ENCODE measurements at regions not wholly inside any gene's neighbourhood (a gene's known extent, or its start where the extent isn't known, plus 50 kb on each side); places are given as distances from the start of the nearest gene placed in this dataset.

- no peak for DNase-seq
Measured at GRCh38 chr3:154538566-154539360, 108.8 kb upstream of the GPR149 start.

DNA sequence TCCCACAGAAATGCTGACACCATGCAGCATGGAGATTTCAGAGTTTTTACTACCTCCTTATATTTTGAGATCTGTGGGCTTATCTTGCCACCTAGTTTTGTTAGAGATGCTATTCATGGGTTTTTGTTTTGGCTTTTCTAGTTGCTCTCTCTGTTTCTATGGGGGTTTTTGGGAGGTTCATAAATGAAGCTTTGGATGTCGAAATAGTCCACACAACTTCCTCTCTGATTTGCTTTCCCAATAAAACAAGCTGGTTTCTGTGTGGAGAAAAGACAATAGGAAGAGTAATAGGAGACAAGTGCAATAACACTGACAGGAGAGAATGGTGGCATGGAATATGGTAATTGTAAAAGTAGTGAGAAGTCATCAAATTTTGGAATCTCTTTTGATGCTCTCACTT is 106.8 kb upstream of the GPR149 start:
- DNase-seq, result no peak

GRCh38 chr3:154522036-154522602 is 92.1 kb upstream of the GPR149 start:
- DNase-seq, result no peak

DNA sequence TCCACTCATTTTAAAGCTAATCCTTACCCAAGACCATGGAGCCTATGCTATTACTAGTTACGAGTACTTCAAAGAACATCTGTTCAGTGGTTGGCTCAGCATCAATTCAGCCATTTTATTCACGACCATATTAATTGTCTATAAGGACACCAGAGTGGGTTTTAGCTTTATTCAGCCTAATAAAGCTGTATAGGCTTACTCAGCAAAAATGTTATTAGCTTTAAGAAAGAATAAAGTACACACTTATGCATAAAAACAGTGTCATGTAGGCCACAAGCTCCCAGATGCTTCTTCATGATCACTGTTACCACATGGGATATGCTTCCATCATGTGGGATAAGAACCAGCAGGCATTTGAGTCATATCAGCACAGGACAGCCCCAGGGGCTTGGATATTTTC is 87.4 kb upstream of the GPR149 start:
- no peak for DNase-seq

DNA sequence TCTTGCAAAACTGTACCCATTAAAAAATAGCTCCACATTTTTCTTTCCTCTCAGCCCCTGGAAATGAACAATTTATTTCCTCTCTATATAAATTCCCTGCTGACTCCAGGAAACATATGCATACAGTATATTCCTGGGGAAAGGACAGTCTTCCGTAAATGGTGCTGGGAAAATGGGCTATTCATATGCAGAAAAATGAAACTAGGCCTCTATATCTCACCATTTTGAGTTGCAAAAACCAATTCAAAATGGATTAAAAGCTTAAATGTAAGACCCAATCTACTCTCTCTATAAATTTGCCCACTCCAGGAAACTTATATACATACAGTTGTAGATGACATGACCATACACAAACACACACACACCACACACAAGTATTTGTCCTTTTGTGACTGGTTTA is 85.9 kb upstream of the GPR149 start:
- DNase-seq, result no peak

GRCh38 chr3:154510780-154511179 is 80.8 kb upstream of the GPR149 start:
- no peak for DNase-seq

- DNase-seq, result no peak
Measured at GRCh38 chr3:154507727-154508126, 77.7 kb upstream of the GPR149 start.

DNA sequence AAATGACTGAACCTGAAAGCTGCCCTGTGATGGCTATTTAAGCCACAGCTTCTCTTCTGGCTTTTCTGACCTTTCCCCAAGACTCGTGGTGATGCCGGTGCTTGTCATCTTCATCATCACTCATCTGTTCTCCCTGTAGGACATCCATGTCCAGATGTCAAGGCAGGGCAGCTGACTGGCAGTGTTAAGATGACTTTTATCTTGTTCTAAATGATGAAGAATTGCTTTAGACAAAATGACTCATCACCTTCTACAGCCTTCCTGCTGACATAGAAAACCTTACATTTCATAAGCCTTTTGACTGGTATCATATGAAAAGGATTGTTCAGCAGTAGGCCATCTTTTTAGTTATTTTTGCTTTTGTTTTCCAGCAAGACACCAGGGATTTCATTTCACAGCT is 67.0 kb upstream of the GPR149 start:
- no peak for DNase-seq

DNA sequence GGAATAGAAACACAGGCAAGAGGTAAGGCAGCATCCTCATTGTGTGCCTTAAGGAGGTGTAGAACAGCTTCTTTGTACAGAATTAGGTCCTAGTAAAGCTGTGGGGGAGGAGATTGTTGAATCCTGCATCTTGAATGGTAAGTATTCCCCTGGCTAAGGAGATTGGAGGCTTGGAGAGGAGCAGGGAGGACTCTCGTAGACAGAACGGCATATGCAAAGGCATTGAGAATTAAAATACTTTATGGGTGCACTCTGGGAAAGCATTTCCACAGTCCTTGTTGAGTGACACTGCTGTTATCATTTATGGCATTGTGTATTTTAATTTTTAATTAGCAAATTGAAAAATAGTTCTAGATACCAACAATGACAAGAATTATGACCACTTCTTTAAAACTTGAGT is 66.5 kb upstream of the GPR149 start:
- DNase-seq, result no peak

- DNase-seq, result no peak
Measured at GRCh38 chr3:154486949-154487348, 57.0 kb upstream of the GPR149 start.

GRCh38 chr3:154482507-154482906 is 52.5 kb upstream of the GPR149 start:
- DNase-seq, result no peak

DNA sequence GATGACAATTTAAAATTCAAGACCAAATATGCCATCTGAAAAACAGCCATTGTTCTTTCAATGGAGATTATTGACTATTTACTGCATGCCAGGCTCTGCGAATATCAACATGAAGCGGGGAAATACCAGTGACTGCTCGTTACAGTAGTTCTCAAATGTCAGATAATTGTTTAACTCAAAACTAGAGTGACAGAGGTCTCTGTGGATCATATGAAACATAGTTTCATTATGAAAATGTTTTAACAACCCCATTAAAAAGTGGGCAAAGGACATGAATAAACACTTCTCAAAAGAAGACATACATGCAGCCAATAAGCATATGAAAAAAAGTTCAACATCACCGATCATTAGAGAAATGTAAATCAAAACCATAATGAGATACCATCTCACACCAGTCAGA is 50.0 kb upstream of the GPR149 start:
- DNase-seq, result no peak
